A673 (cell line): ENCODE measurements at regions not wholly inside any gene's neighbourhood (a gene's known extent, or its start where the extent isn't known, plus 50 kb on each side); places are given as distances from the start of the nearest gene placed in this dataset.

ENCODE experiments used
- BruUV-seq: library from RNA; stranded (reverse); fragments of 400-500 nt; replicated peaks from 2 replicates; lab custom pipeline; 2021; lab: Mats Ljungman, UMichigan
- CTCF ChIA-PET: fragments of 300-600 bp; sonication (Branson Sonifier 250); formaldehyde crosslinking; loops from one replicate; lab custom pipeline; 2022; ENCODE audit warnings: antibody characterized with exemption; lab: Charles Lee
- POLR2A ChIA-PET: fragments of 300-600 bp; sonication (Branson Sonifier 250); formaldehyde crosslinking; loops from one replicate; lab custom pipeline; 2022; ENCODE audit warnings: antibody characterized with exemption; ENCODE audit not compliant: low non-redundant PET; lab: Charles Lee
- DNase-seq: peaks from one replicate; pipeline ENCODE4 v3.0.0-alpha.2; 2015; ENCODE audit warnings: low spot score
- H3K27ac ChIP-seq: fragments of 200-600 bp; sonication (generic); 2 replicates; pipeline ENCODE4 v1.5.1; 2016; ENCODE audit warnings: mixed run types, low read depth, mild to moderate bottlenecking, mixed read lengths, antibody characterized with exemption, low read length; ENCODE audit not compliant: poor library complexity, severe bottlenecking
- H3K27me3 ChIP-seq: fragments of 200-600 bp; sonication (generic); replicated peaks from 2 replicates; pipeline ENCODE4 v1.6.1; 2017; ENCODE audit warnings: mixed run types, low read depth, mild to moderate bottlenecking, mixed read lengths, antibody characterized with exemption, low read length; ENCODE audit not compliant: insufficient read depth, poor library complexity
- H3K36me3 ChIP-seq: fragments of 200-600 bp; sonication (generic); 2 replicates; pipeline ENCODE4 v1.6.1; 2016; ENCODE audit warnings: mixed run types, mild to moderate bottlenecking, mixed read lengths, antibody characterized with exemption, low read length; ENCODE audit not compliant: insufficient read depth, poor library complexity, severe bottlenecking
- H3K4me1 ChIP-seq: fragments of 200-600 bp; sonication (generic); 2 replicates; pipeline ENCODE4 v1.6.1; 2017; ENCODE audit warnings: mixed run types, mild to moderate bottlenecking, mixed read lengths, antibody characterized with exemption, low read length; ENCODE audit not compliant: insufficient read depth, poor library complexity, severe bottlenecking
- H3K4me3 ChIP-seq: fragments of 200-600 bp; sonication (generic); 2 replicates; pipeline ENCODE4 v1.5.1; 2016; ENCODE audit warnings: low read depth, mixed run types, mild to moderate bottlenecking, mixed read lengths, low read length; ENCODE audit not compliant: poor library complexity, severe bottlenecking
- H3K9me3 ChIP-seq: fragments of 200-600 bp; sonication (generic); 2 replicates; pipeline ENCODE4 v1.6.1; 2016; ENCODE audit warnings: mixed run types, low read depth, mild to moderate bottlenecking, mixed read lengths, antibody characterized with exemption, low read length; ENCODE audit not compliant: poor library complexity, severe bottlenecking
- EZH2 ChIP-seq: fragments of 200-600 bp; sonication (generic); IDR thresholded peaks from 2 replicates; pipeline ENCODE4 v1.6.1; 2017; ENCODE audit warnings: borderline replicate concordance, low read depth, mild to moderate bottlenecking, mixed read lengths, antibody characterized with exemption, low read length; ENCODE audit not compliant: poor library complexity, severe bottlenecking
- intact Hi-C: fragments of 100-400 bp; cut with micrococcal nuclease; formaldehyde crosslinking; loops from one replicate; pipeline ENCODE4 v1.10.0; 2022; ENCODE audit not compliant: unreplicated experiment
- TF ChIP-seq, protein P1 (sequence below): fragments of 300-800, 200-600 bp; sonication (generic); conservative IDR thresholded peaks from 2 replicates; pipeline ENCODE4 v1.5.1; 2017; ENCODE audit warnings: low read depth, mild to moderate bottlenecking, antibody characterized with exemption, low read length, moderate library complexity, mixed read lengths

DNA sequence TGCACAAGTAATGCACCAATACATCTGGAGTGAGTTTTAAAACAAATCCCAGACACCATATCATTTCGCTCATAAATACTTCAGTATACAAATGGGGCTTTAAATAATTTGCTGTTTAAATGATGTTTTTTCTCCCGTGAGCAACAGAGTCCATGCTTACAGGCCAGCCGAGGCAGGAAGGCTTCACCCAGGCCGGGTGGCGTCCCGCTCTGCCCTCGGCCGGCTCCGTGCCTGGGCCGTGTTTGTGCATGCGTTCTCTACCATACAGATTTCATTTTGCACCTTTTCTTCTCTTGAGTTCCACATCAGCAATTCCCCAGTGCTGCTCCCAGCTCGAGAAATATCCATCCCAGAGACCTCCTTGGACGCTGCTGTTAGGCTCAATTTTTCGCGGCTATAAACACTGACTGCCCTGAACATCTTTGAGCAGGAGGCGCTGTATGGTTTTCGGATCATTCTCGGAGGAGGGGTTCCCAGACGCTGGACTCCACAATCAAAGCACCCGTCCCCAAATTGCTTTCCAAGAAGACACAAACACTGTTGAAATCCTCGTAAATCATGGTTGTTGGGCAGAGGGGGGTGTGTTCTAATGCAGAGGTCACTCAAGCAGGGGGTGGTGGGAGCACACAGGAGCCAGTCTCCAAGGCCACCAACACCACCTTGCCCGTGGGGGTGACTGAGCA is 91.6 kb downstream of the MICALL2 start:
- Histone ChIP-seq H3K36me3 (no peaks in the 10 kb centered on the region), H3K27me3 (no peaks in the 10 kb centered on the region), H3K27ac (no peak overlapping the region), H3K4me1 (peaks cover 27% of the 10 kb centered on the region), H3K4me3 (no peak overlapping the region), H3K9me3 (no peaks in the 10 kb centered on the region)
- BruUV-seq: no TSS peak
- CTCF ChIA-PET: no interaction called here
- TF ChIP-seq, protein P1, sequence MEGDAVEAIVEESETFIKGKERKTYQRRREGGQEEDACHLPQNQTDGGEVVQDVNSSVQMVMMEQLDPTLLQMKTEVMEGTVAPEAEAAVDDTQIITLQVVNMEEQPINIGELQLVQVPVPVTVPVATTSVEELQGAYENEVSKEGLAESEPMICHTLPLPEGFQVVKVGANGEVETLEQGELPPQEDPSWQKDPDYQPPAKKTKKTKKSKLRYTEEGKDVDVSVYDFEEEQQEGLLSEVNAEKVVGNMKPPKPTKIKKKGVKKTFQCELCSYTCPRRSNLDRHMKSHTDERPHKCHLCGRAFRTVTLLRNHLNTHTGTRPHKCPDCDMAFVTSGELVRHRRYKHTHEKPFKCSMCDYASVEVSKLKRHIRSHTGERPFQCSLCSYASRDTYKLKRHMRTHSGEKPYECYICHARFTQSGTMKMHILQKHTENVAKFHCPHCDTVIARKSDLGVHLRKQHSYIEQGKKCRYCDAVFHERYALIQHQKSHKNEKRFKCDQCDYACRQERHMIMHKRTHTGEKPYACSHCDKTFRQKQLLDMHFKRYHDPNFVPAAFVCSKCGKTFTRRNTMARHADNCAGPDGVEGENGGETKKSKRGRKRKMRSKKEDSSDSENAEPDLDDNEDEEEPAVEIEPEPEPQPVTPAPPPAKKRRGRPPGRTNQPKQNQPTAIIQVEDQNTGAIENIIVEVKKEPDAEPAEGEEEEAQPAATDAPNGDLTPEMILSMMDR: no peak
- TF ChIP-seq EZH2: no peak
- intact Hi-C loops: loop anchor here (2.0 kb wide), 1 partner anchor 141 kb away; no protein-coding TSS in a partner anchor
- no peak for DNase-seq
- POLR2A ChIA-PET: no interaction called here

DNA sequence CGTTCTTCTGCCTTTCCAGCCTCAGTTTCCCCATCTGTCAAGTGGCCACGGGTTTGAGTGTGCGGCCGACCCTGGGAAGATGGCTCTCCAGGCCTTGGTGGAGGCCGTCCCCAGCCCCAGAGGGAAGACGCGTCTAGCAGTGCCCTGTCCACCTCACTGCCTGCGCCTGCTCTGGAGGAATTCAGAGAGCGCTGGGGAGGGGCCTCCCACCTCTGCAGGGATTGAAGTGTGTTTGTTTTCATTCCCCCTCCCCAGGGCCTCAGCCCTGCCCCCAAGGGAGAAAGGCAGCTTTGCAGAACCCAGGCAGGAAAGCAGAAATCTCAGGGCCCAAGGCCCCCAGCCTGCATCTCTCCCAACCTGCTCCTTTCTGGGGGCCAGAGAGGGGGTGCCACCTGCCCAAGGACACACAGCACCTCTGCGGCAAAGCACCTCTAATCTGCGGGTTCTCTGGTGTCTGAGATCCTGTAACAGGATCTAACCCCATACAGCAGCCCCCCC is 91.0 kb downstream of the MICALL2 start:
- ChIA-PET POLR2A (no interaction called here), CTCF (interaction anchor here (0.5 to 1.0 kb wide), 18 partner anchors 9 to 195 kb away, joined by 3 to 29 read pairs (median 6); no protein-coding TSS in a partner anchor)
- H3K4me1 ChIP-seq: peaks cover 27% of the 10 kb centered on the region
- BruUV-seq: no TSS peak
- H3K36me3 ChIP-seq: no peaks in the 10 kb centered on the region
- TF ChIP-seq, protein P1: no peak
- TF ChIP-seq EZH2: no peak
- peak overlapping the region; percentile 44 for H3K27ac ChIP-seq
- no peak for DNase-seq
- no peaks in the 10 kb centered on the region for H3K9me3 ChIP-seq
- H3K4me3 ChIP-seq: peak overlapping the region; percentile 41
- intact Hi-C loops: loop anchor here (2.0 kb wide), 1 partner anchor 141 kb away; no protein-coding TSS in a partner anchor
- no peaks in the 10 kb centered on the region for H3K27me3 ChIP-seq

DNA sequence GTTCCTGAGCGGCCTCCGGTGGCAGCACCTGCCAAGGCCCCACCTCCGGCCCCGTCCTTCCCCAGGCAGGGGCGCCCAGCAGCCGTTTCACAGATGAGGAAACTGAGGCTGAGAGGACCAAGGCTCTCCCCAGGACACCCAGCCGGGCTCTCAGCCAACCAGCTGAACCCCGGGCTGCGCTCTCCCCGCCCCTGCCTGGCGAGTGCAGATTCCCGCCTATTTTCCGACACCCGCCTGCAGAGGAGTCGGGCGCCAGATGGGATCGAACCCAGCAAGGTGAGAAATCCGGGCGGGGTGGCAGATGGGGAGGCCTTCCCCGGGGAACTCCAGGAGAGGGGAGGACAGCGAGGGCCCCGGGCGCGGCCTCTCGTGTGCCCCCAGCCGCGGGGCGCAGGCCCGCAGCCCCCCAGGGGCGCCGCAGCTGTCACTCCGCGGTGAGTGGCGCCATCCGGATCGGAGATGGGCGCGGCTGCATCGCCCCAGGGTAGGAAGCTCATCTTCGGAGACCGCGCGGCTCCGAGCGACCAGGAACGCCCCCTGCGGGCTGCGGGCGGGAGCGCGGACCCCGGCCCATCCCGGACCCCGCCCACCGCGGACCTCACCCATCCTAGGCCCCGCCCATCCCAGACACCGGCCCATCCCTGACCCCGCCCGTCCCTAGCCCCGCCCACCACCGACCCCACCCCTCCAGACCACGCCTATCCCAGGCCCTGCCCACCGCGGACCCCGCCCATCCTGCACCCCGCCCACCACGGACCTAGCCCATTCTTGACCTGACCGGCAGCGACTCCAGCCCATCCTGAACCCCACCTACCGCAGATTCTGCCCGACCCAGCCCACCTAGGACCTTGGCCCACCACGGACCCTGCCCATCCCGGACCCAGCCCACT is 90.3 kb downstream of the MICALL2 start:
- ChIA-PET POLR2A (no interaction called here), CTCF (interaction anchor here (0.5 to 1.0 kb wide), 19 partner anchors 10 to 196 kb away, joined by 3 to 29 read pairs (median 6); no protein-coding TSS in a partner anchor)
- Histone ChIP-seq H3K9me3 (no peaks in the 10 kb centered on the region), H3K36me3 (no peaks in the 10 kb centered on the region), H3K27ac (peak overlapping the region; percentile 44), H3K4me3 (peak overlapping the region; percentile 41), H3K27me3 (no peaks in the 10 kb centered on the region), H3K4me1 (peaks cover 27% of the 10 kb centered on the region)
- TF ChIP-seq, protein P1: peak; percentile 67
- TF ChIP-seq EZH2: no peak
- intact Hi-C loops: loop anchor here (2.0 kb wide), 1 partner anchor 142 kb away; no protein-coding TSS in a partner anchor
- DNase-seq: peak; percentile 91
- BruUV-seq: no TSS peak
